ENCODE measurements at regions not wholly inside any gene's neighbourhood (a gene's known extent, or its start where the extent isn't known, plus 50 kb on each side); places are given as distances from the start of the nearest gene placed in this dataset.

DNA sequence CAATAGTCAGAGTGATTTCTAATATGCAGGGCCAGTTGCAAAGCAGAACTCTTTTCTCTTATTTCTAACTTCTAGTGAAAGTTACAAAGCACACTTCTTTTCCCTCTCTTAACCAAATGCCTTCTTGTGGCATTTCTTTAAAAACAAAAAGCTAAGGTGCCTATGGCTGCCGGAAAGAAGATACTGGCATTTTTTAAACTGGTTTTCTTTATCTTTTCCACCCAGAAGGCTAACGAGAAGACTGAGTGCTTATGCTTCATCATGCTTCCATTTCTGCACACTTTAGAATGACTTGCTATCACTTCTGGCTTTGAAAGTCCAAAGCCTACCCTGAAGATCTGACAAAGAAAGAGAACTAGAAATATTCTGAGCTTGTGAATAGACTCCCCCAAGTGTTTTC is 141.3 kb downstream of the P2RY1 start:
- no peak for TF ChIP-seq BHLHE40 (IDR thresholded peaks at IDR 0.05; ENCODE audit: borderline replicate concordance in 1 of 2, low read depth in 2 of 2, low read length in 1 of 2)
- TF ChIP-seq, protein P1, sequence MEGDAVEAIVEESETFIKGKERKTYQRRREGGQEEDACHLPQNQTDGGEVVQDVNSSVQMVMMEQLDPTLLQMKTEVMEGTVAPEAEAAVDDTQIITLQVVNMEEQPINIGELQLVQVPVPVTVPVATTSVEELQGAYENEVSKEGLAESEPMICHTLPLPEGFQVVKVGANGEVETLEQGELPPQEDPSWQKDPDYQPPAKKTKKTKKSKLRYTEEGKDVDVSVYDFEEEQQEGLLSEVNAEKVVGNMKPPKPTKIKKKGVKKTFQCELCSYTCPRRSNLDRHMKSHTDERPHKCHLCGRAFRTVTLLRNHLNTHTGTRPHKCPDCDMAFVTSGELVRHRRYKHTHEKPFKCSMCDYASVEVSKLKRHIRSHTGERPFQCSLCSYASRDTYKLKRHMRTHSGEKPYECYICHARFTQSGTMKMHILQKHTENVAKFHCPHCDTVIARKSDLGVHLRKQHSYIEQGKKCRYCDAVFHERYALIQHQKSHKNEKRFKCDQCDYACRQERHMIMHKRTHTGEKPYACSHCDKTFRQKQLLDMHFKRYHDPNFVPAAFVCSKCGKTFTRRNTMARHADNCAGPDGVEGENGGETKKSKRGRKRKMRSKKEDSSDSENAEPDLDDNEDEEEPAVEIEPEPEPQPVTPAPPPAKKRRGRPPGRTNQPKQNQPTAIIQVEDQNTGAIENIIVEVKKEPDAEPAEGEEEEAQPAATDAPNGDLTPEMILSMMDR (IDR thresholded peaks at IDR 0.05 in 2 of 3, conservative IDR thresholded peaks at IDR 0.05 in 1 of 3; ENCODE audit: control insufficient read depth in 2 of 3, extremely low read depth in 1 of 3, insufficient read depth in 1 of 3, low read depth in 3 of 3, low read length in 3 of 3), result no peak
- no peak for TF ChIP-seq EED (IDR thresholded peaks at IDR 0.05; ENCODE audit: low read depth)
- TF ChIP-seq JUND (IDR thresholded peaks at IDR 0.05; ENCODE audit: low read depth, low read length), result no peak

Data from GM12878 (cell line).